ENCODE measurements at regions not wholly inside any gene's neighbourhood (a gene's known extent, or its start where the extent isn't known, plus 50 kb on each side); places are given as distances from the start of the nearest gene placed in this dataset.
A peak's percentile ranks its signal among the peaks of the same experiment; 100 is the strongest.
"Not testable (repeated sequence)": the region's sequence is repeated elsewhere in the genome, so short reads cannot be mapped to it uniquely, and the experiment has no call there.

DNA sequence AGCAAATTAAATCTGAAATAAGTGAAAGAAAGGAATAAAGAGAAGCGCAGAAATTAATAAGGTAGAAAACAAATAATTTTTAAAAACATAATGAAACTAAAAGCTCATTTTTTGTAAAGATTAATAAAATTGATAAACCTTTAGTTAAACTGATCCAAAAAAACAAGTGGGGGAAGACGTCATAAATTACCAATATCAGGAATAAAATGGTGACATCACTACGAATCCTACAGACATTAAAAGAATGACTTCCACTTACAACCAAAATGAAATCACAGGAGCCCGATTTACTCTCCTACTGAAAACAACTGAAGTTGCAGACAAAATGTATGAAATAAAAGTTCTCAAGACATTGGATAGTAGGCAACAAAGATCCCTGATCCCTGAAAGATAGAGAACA lies 68.1 kb upstream of the IFFO2 start:
- DNase-seq (ENCODE audit: insufficient read length) (no peak), FAIRE-seq (no peak)
- TF ChIP-seq TAF1 (IDR thresholded peaks at IDR 0.05; ENCODE audit: borderline replicate concordance, low read depth, low read length) (no peak), POLR2AphosphoS5 (IDR thresholded peaks at IDR 0.05; ENCODE audit: low read depth, low read length) (no peak), POLR2A (IDR thresholded peaks at IDR 0.05; ENCODE audit: low read depth, low read length) (no peak)

DNA sequence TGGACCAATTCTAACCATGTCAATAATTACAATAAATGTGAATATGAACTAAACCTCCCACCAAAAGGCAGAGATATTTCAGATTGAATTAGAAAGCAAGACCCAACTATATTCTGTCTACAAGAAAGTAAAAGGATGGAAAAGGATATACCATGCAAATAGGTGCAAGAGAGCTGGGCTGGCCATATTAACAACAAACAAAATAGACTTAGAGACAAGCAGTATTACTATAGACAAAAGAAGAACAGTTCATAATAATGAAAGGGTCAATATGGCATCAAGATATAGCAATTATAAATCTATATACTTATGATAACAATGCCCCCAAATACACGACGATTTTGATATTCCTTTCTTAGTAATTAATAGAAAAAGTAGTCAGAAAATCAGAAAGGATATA lies 67.3 kb upstream of the IFFO2 start:
- no peak for FAIRE-seq
- TF ChIP-seq TAF1 (IDR thresholded peaks at IDR 0.05; ENCODE audit: borderline replicate concordance, low read depth, low read length), result no peak
- no peak for TF ChIP-seq POLR2AphosphoS5 (IDR thresholded peaks at IDR 0.05; ENCODE audit: low read depth, low read length)
- TF ChIP-seq POLR2A (IDR thresholded peaks at IDR 0.05; ENCODE audit: low read depth, low read length), result no peak
- DNase-seq (ENCODE audit: insufficient read length), result no peak

DNA sequence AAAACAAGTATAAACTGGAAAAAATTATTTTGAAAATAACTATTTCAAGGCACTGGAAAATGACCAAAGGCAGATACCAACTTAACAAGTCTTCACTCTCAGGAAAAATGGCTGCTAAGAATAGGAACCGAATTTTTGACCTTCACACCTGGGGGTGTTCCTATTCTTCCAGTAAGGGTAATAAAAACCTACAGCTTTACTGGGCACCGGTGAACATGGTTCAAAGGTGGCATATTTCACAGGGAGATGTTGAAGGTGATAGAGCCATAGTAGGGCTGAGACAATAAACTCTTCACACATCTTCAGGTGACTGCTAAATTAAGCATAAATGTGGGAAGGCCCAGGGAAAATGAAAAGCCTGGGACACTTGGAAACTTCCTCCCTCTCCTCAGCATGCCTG lies 65.4 kb upstream of the IFFO2 start:
- no peak for TF ChIP-seq TAF1 (IDR thresholded peaks at IDR 0.05; ENCODE audit: borderline replicate concordance, low read depth, low read length)
- DNase-seq (ENCODE audit: insufficient read length), result no peak
- no peak for FAIRE-seq

DNA sequence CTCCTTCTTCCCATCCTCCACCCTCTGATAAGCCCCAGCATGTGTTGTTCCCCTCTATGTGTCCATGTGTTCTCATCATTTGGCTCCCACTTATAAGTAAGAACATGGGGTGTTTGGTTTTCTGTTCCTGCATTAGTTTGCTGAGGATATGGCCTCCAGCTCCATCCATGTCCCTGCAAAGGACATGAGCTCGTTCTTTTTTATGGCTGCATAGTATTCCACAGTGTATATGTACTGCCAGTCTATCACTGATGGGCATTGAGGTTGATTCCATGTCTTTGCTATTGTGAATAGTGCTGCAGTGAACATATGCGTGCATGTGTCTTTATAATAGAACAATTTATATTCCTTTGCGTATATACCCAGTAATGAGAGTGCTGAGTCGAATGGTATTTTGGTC lies 62.8 kb upstream of the IFFO2 start:
- not testable (repeated sequence) for DNase-seq (ENCODE audit: insufficient read length); FAIRE-seq

DNA sequence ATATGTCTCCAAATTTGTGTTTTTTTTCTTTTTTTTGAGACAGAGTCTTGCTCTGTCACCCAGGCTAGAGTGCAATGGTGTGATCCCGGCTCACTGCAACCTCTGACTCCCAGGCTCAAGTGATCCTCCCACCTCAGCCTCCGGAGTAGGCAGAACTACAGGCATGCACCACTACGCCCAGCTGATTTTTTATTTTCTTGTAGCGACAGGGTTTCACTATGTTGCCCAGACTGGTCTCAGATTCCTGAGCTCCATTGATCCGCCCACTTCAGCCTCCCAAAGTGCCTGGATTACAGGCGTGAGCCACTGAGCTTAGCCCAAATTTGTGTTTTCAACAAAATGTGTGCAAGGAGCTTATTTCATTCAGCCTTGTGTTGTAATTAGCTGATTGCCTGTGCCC lies 59.0 kb upstream of the IFFO2 start:
- FAIRE-seq (no peak), DNase-seq (ENCODE audit: insufficient read length) (no peak)
- TF ChIP-seq TAF1 (IDR thresholded peaks at IDR 0.05; ENCODE audit: borderline replicate concordance, low read depth, low read length) (no peak), POLR2AphosphoS5 (IDR thresholded peaks at IDR 0.05; ENCODE audit: low read depth, low read length) (no peak), POLR2A (IDR thresholded peaks at IDR 0.05; ENCODE audit: low read depth, low read length) (no peak)

DNA sequence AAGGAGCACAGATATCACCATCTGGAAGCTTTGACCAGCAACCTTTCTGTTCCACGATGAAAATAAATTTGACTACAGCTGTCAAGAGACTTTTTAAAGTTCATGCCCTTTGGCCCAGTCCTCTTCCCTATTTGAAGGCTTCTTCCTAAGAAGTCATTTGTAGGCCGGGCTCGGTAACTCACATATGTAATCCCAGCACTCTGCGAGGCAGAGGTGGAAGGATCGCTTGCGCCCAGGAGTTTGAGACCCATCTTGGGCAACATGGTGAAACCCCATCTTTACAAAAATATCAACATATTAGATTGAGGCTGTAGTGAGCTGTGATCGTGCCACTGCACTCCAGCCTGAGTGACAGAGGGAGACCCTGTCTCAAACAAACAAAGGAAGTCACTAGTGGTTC lies 58.3 kb upstream of the IFFO2 start:
- TF ChIP-seq POLR2A (IDR thresholded peaks at IDR 0.05; ENCODE audit: low read depth, low read length) (no peak), POLR2AphosphoS5 (IDR thresholded peaks at IDR 0.05; ENCODE audit: low read depth, low read length) (no peak), TAF1 (IDR thresholded peaks at IDR 0.05; ENCODE audit: borderline replicate concordance, low read depth, low read length) (no peak)
- DNase-seq (ENCODE audit: insufficient read length) (no peak), FAIRE-seq (no peak)

DNA sequence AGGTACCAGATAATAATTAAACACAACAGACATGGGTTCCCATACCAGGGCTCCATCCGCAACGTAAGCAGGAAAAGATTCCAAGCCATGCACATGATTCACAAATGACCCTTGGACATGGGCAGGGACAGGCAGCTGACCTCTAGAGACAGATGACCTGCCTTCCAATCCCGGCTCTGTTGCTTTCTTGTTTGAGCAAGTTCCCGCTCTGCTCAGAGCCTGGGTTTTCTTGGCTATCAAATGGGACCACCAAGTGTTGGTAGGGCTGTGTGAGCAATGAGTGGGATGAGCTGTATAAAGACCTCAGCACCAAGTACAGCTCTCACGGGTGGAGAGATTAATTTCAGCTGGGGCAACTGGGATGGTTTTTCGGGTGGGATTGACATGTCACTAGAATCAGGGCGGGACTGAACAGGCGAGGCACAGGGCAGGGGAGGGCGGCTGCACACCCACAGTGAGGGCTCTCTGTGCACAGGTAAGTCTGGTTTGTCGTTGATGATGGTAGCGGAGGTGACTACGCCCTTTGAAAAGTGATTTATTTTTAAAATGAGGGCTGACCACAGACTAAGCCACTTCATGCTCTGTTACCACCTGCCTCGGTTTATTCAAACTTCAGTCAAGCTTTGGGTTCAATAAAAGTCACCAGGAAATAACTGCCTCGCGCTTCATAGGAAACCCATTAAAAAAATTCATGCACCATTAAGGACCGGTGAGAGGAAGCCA lies 57.5 kb upstream of the IFFO2 start:
- FAIRE-seq, result no peak
- TF ChIP-seq POLR2A (IDR thresholded peaks at IDR 0.05; ENCODE audit: low read depth, low read length), result no peak
- TF ChIP-seq TAF1 (IDR thresholded peaks at IDR 0.05; ENCODE audit: borderline replicate concordance, low read depth, low read length), result no peak
- TF ChIP-seq POLR2AphosphoS5 (IDR thresholded peaks at IDR 0.05; ENCODE audit: low read depth, low read length), result no peak
- no peak for DNase-seq (ENCODE audit: insufficient read length)

DNA sequence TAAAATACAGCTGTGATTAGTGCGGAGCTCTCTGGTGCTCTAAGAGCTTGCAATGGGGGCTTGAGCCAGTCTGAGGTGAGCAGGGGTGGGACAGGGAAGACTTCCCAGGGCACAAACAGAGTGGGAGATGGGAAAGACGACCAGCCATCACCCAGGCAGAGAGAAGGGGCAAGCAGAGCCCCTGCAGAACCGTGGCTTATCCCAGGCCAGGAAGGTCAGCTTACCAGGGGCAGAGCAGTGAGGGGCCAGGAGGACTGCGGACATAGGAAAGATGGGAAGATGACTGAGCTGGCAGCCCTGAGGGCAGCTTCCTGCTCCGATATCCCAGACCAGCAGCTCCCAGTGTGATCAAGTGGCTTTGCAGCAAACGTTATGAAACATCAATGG lies 55.4 kb upstream of the IFFO2 start:
- TF ChIP-seq POLR2A (IDR thresholded peaks at IDR 0.05; ENCODE audit: low read depth, low read length) (no peak), POLR2AphosphoS5 (IDR thresholded peaks at IDR 0.05; ENCODE audit: low read depth, low read length) (no peak), TAF1 (IDR thresholded peaks at IDR 0.05; ENCODE audit: borderline replicate concordance, low read depth, low read length) (no peak)
- FAIRE-seq, result no peak
- no peak for DNase-seq (ENCODE audit: insufficient read length)

DNA sequence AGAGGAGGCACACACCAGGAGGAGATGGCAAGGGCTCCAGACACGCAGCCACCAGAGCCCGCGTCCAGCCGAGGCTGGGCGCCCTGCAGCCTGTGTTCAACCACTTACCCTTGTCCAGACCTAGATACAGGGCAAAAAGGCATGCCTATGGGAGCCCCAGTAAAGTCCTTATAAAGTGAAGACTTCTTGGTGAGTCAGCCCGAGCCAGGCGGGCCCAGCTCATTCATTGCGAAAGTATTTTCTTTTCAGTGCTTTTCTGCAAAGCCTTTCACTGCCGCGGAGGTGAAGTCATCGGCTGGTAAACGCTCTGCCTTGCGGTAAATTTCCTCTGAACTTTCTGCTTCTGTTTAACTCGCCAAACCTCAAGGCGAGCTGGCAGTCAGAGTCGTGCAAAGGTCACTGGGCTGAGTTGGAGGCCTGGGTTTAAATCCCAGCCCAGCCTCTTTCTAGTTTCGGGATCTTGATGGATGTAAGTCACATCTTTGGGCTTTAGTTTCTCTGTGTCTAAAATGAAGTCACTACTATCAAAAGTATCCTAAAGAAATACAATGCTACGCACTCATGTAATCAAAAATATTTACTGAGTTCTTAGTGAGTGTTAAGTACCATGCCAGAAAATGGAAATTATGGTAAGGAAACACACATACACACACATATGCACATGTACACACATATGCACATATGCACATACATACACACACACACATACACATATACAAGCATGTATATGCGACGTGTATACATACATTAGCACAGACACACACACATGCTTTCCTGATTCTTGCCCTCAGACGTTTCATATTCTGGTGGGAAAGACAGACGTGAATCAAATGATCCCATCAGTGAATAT lies 54.7 kb upstream of the IFFO2 start:
- FAIRE-seq, result peak; percentile 89
- DNase-seq (ENCODE audit: insufficient read length), result no peak
- TF ChIP-seq POLR2AphosphoS5 (IDR thresholded peaks at IDR 0.05; ENCODE audit: low read depth, low read length) (no peak), TAF1 (IDR thresholded peaks at IDR 0.05; ENCODE audit: borderline replicate concordance, low read depth, low read length) (no peak), POLR2A (IDR thresholded peaks at IDR 0.05; ENCODE audit: low read depth, low read length) (no peak)

DNA sequence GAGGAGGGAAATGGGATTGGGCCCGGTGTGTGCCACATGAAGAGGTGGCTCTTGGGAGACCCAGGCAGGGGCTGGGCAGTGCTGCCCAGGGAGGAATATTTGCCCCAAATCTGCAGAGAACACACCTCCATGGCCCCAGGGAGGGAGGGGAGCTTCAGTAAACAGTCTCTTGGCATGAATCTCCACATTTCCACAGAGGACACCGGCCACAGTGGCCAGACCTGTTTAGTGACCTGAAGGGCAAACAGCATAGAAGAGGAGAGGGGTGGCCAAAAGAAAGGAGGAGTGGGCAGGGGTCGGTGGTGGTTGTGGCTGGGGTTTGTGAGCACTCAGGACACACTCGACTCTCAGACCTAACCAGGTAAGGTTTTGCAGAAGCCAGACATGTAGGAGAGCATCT lies 54.0 kb upstream of the IFFO2 start:
- TF ChIP-seq TAF1 (IDR thresholded peaks at IDR 0.05; ENCODE audit: borderline replicate concordance, low read depth, low read length) (no peak), POLR2A (IDR thresholded peaks at IDR 0.05; ENCODE audit: low read depth, low read length) (no peak), POLR2AphosphoS5 (IDR thresholded peaks at IDR 0.05; ENCODE audit: low read depth, low read length) (no peak)
- DNase-seq (ENCODE audit: insufficient read length) (no peak), FAIRE-seq (no peak)

DNA sequence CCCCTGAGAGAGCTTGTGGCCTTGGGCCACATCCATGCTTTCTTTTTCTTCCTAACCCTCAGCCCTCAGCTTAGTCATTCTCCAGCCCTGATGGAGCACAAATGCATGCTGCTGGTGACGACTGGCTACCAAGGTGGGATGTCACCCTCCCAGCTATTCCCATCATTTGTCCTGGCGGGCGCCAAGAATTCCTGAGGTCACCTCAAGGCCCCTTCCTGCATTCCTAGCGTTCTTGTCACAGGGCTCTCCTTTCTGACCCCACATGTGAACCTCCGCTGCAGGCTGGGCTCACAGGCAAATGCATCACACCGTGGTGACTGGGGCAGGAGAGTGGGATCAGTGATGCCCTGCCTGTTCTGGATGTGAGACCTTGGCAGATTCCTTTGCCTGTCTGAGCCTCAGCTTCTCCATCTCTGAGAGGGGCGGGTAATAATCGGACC lies 53.4 kb upstream of the IFFO2 start:
- DNase-seq (ENCODE audit: insufficient read length), result no peak
- TF ChIP-seq POLR2A (IDR thresholded peaks at IDR 0.05; ENCODE audit: low read depth, low read length) (no peak), POLR2AphosphoS5 (IDR thresholded peaks at IDR 0.05; ENCODE audit: low read depth, low read length) (no peak), TAF1 (IDR thresholded peaks at IDR 0.05; ENCODE audit: borderline replicate concordance, low read depth, low read length) (no peak)
- no peak for FAIRE-seq
